ENCODE measurements at regions not wholly inside any gene's neighbourhood (a gene's known extent, or its start where the extent isn't known, plus 50 kb on each side); places are given as distances from the start of the nearest gene placed in this dataset.

DNA sequence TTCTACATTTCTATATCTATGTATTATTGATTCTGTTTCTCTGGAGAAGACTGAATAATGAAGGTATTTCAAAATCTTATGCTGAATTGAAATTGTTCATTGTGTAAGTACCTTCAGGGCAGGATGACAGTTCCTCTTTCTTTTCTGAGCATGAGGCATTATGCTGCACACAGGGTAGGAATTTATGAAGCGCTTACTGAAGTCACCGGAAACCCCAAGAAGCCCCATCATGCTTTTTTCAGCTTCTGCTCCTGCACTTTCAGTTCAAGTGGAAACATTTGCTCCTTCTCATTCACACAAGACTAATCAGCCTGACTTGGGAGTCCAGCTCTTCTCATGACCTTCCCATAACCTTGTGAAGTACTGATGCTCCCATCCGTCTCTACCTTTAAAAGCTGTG lies 314.7 kb upstream of the SORL1-AS1 start:
- H3K4me3 ChIP-seq (ENCODE audit: control insufficient read depth, low read depth, low read length): no peak overlapping the region
- DNase-seq (ENCODE audit: low read depth): no peak
- TF ChIP-seq, protein P1, sequence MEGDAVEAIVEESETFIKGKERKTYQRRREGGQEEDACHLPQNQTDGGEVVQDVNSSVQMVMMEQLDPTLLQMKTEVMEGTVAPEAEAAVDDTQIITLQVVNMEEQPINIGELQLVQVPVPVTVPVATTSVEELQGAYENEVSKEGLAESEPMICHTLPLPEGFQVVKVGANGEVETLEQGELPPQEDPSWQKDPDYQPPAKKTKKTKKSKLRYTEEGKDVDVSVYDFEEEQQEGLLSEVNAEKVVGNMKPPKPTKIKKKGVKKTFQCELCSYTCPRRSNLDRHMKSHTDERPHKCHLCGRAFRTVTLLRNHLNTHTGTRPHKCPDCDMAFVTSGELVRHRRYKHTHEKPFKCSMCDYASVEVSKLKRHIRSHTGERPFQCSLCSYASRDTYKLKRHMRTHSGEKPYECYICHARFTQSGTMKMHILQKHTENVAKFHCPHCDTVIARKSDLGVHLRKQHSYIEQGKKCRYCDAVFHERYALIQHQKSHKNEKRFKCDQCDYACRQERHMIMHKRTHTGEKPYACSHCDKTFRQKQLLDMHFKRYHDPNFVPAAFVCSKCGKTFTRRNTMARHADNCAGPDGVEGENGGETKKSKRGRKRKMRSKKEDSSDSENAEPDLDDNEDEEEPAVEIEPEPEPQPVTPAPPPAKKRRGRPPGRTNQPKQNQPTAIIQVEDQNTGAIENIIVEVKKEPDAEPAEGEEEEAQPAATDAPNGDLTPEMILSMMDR (IDR thresholded peaks at IDR 0.05; ENCODE audit: control insufficient read depth, insufficient read depth, low read depth, low read length, missing control alignments): no peak

GRCh38 chr11:121766991-121767390 lies 314.2 kb upstream of the SORL1-AS1 start:
- TF ChIP-seq, protein P1 (IDR thresholded peaks at IDR 0.05; ENCODE audit: control insufficient read depth, insufficient read depth, low read depth, low read length, missing control alignments): no peak
- no peak overlapping the region for H3K4me3 ChIP-seq (ENCODE audit: control insufficient read depth, low read depth, low read length)
- no peak for DNase-seq (ENCODE audit: low read depth)

GRCh38 chr11:121766166-121766565 lies 313.4 kb upstream of the SORL1-AS1 start:
- TF ChIP-seq, protein P1 (IDR thresholded peaks at IDR 0.05; ENCODE audit: control insufficient read depth, insufficient read depth, low read depth, low read length, missing control alignments): no peak
- no peak for DNase-seq (ENCODE audit: low read depth)
- H3K4me3 ChIP-seq (ENCODE audit: control insufficient read depth, low read depth, low read length): no peak overlapping the region

GRCh38 chr11:121763526-121763925 lies 310.8 kb upstream of the SORL1-AS1 start:
- DNase-seq (ENCODE audit: low read depth): no peak
- no peak overlapping the region for H3K4me3 ChIP-seq (ENCODE audit: control insufficient read depth, low read depth, low read length)
- TF ChIP-seq, protein P1 (IDR thresholded peaks at IDR 0.05; ENCODE audit: control insufficient read depth, insufficient read depth, low read depth, low read length, missing control alignments): no peak

- H3K4me3 ChIP-seq (ENCODE audit: control insufficient read depth, low read depth, low read length): no peak overlapping the region
- TF ChIP-seq, protein P1 (IDR thresholded peaks at IDR 0.05; ENCODE audit: control insufficient read depth, insufficient read depth, low read depth, low read length, missing control alignments): no peak
- no peak for DNase-seq (ENCODE audit: low read depth)
These were observed 310.1 kb upstream of the SORL1-AS1 start for GRCh38 chr11:121762820-121763219.

DNA sequence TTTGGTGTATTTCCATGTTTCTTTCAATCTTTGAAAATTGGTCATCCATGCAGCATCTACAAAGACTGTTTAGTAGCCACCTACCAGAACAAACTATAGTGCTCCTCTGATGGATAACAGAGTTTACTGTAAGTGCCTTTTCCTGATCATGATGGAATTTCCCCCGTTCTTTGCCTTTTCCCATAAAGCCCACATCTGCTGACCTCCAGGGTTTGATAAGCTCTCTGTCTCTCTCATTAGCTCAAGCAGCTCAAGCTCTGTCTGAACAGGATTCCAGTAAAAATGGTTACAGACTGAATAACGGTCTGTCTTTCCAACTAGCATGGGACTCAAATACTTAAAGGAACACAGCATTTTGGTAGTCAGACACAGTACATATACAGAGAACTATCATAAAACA lies 308.4 kb upstream of the SORL1-AS1 start:
- TF ChIP-seq, protein P1 (IDR thresholded peaks at IDR 0.05; ENCODE audit: control insufficient read depth, insufficient read depth, low read depth, low read length, missing control alignments): no peak
- no peak overlapping the region for H3K4me3 ChIP-seq (ENCODE audit: control insufficient read depth, low read depth, low read length)
- no peak for DNase-seq (ENCODE audit: low read depth)
